AG09309 (cell line): ENCODE measurements at regions not wholly inside any gene's neighbourhood (a gene's known extent, or its start where the extent isn't known, plus 50 kb on each side); places are given as distances from the start of the nearest gene placed in this dataset.

Experiments
- DNase-seq: peaks from one replicate; pipeline ENCODE4 v3.0.0-alpha.2; 2010; ENCODE audit warnings: low read depth
- H3K4me3 ChIP-seq: 2 replicates; pipeline ENCODE4 v1.5.1; 2011; ENCODE audit warnings: mild to moderate bottlenecking, low read depth, low read length, moderate library complexity; ENCODE audit not compliant: control insufficient read depth
- TF ChIP-seq, protein P1 (sequence below): IDR thresholded peaks from 2 replicates; pipeline ENCODE4 v1.5.1; 2011; ENCODE audit warnings: mild to moderate bottlenecking, low read depth, low read length, inconsistent platforms; ENCODE audit not compliant: insufficient read depth, control insufficient read depth; ENCODE audit errors: missing control alignments

DNA sequence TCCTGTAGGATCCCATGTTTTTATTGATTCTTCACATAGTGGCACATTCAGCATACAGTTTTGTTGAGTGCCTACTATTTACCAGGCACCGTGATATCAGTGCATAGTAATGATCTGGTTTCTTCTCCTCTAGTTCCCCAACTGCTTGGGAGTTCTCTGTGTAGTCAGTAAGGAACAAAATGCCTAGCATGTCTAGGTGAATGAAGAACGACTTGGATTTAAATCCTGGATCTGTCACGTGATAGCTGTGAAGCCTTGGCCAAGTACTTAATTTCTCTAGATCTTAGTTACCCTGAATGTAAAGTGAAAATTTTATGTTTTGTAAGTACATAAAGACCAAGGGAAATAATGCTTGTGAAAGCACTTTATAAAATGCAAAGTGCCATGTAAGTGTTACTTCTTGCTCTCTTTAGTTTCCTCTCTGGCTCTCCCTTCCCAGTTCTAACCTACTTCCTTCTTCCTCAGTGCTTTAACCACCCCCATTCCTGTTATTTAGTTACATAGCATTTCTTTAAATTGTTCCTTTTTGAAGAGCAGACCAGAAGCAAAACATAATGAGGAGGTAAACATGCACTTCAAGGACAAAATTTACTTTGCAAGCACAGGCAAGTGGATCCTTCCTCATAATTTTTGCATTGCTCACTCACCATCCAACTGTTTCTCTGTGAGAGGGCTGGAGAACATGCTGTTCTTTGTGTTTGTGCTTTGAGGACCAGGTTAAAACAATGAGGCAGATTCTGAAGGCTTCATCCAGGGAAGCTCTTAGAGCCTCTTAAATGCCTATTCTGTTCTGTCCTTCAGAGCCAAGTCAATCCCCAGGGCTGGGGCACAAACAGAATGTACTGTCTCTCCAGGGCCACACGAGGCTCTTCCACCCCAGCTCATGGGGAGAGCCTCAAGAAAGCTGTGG lies 353.9 kb upstream of the TENM4 start:
- TF ChIP-seq, protein P1, sequence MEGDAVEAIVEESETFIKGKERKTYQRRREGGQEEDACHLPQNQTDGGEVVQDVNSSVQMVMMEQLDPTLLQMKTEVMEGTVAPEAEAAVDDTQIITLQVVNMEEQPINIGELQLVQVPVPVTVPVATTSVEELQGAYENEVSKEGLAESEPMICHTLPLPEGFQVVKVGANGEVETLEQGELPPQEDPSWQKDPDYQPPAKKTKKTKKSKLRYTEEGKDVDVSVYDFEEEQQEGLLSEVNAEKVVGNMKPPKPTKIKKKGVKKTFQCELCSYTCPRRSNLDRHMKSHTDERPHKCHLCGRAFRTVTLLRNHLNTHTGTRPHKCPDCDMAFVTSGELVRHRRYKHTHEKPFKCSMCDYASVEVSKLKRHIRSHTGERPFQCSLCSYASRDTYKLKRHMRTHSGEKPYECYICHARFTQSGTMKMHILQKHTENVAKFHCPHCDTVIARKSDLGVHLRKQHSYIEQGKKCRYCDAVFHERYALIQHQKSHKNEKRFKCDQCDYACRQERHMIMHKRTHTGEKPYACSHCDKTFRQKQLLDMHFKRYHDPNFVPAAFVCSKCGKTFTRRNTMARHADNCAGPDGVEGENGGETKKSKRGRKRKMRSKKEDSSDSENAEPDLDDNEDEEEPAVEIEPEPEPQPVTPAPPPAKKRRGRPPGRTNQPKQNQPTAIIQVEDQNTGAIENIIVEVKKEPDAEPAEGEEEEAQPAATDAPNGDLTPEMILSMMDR, result no peak
- DNase-seq, result no peak

DNA sequence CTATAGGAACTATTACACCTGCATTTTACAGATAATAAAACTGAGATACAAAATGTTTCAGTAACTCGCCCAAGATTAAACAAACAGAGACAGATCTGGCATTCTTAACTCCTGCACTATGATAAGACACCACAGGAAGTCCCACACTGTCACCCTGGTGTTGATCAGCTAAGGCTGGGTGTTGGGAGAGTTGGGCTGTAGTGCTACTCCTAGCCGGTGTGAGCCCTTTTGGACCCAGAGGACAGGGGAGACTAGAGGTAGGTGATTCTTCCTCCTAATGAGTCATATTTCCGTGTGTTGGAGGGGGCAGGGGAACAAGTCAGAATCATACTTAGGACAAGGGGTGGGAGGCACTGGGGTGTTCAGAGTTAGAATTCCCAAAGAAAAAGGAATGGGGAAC lies 353.2 kb upstream of the TENM4 start:
- DNase-seq, result no peak
- TF ChIP-seq, protein P1, result no peak
- H3K4me3 ChIP-seq, result no peak overlapping the region

More for the DNA sequence above, 353.9 kb upstream of the TENM4 start:
- no peak overlapping the region for H3K4me3 ChIP-seq

DNA sequence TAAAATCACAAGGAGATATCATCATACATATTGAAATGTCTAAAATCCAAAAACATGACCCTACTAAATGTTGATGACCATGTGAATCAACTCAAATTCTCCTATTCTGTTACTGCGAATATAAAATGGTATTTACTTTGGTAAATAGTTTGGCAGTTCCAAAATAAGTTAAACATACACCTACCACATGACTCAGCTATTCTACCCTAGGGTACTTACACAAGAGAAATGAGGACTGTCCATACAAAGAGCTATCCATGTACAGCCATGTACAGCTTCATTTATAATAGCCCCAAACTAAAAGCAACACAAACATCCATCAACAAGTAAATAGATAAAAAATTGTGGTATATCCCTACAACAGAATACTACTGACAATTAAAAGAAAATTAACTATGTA lies 346.1 kb upstream of the TENM4 start:
- TF ChIP-seq, protein P1, result no peak
- DNase-seq, result no peak
- no peak overlapping the region for H3K4me3 ChIP-seq

DNA sequence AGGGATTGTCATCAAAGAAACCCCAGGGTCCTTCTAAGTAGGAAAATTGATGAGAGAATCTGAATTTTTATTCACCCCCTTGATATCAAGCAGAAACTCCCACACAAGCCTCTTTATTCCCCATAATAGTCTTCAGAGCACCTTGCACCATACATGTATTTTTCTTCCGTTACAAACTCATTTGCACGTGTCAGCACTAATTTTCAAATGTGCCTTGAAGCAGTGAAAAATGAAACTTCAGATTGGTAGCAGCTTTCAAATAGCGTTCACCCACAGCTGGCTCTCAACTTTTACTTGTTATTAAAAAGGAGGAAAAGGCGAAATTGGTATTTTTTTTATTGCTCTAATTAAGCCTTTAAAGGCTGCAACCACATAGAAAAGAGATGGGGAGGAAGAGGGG lies 343.0 kb upstream of the TENM4 start:
- H3K4me3 ChIP-seq, result no peak overlapping the region
- no peak for DNase-seq
- TF ChIP-seq, protein P1, result no peak

DNA sequence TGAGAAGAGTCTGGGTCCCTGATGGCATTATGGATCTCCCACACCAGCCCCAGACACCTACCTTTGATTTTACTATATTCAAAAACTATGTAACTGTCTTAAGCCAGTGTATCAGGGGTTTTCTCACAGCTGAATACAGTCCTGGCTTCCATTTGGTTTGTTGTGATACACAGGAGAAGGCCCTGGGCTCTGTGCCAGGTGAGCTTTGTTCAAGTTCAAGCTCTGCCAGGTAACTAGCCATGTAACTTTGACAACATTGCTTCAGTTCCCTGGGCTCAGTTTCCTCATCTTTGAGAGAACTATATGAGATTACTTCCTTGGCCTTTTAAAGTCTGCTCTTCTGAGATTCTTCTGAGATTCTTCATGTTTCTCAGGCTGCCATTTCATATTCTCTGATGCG lies 327.5 kb upstream of the TENM4 start:
- no peak for DNase-seq
- TF ChIP-seq, protein P1, result no peak
- no peak overlapping the region for H3K4me3 ChIP-seq

DNA sequence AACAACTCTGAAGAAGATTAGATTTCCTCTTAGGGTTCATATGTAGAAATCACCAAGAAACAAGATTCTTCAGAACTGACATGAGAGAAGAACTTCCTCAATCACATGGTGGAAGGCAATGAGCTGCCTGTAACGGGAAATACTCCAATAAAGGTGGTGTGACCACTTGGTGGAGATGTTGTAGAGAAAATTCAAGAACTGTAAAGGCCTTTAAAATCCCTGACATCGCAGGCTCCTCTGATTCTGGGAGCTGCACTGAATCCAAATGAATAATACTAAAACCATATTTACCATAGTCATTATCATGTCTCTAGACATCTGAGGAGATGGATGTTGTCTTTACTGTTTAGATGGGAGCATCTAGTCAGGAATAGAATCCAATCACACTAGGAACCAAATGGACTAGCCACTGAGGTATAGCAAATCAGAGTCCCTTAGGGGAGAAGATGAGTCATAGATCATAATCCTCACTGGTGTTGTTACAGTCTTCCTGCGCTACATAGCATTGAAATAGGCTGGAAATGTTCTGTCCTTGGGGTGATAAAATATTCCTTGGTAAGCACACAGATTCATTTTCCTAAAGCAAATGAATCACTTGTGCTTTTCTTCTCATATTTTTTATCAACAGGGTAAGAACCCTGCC lies 321.6 kb upstream of the TENM4 start:
- TF ChIP-seq, protein P1, result no peak
- H3K4me3 ChIP-seq, result no peak overlapping the region
- no peak for DNase-seq

DNA sequence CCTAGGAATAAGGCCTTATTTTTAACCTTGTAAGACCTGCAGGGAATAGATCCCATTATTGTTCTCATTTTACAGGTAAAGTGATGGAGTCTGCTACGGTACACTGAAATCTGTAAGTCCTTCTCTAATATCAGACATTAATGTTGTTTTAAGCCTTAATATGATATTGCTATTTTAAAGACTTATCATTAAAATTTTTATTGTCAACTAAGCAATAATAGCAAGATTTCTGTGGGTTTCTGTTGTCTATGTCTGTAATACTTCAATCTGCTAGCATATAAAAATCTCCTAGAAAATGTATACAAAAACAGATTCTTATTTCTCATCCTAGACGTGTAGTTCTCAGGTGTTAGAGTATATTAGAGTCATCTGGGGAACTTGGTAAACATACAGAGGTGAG lies 317.5 kb upstream of the TENM4 start:
- TF ChIP-seq, protein P1, result no peak
- DNase-seq, result no peak
- H3K4me3 ChIP-seq, result no peak overlapping the region
